Left lung (tissue), 4 donors: ENCODE measurements at regions not wholly inside any gene's neighbourhood (a gene's known extent, or its start where the extent isn't known, plus 50 kb on each side); places are given as distances from the start of the nearest gene placed in this dataset.

ENCODE experiments used
- ATAC-seq: fragments of 200-7000 bp; cut with Tn5 transposase; one replicate; pipeline ENCODE4 v1.9.1; 2020; ENCODE audit warnings: moderate library complexity
- DNase-seq, 4 donors: peaks; one replicate each; pipeline ENCODE4 v3.0.0-alpha.2; 2013 to 2020
- H3K27ac ChIP-seq, 2 donors: fragments of 200-600 bp; sonication (generic) in 1 of 2; one replicate each; pipeline versions ENCODE4 v1.5.0 to v1.8.0; 2020 to 2021
- H3K27me3 ChIP-seq, 2 donors: fragments of 200-600 bp; sonication (generic) in 1 of 2; one replicate each; pipeline versions ENCODE4 v1.5.0 to v1.8.0; 2020 to 2021
- H3K36me3 ChIP-seq, 2 donors: fragments of 200-600 bp; sonication (generic) in 1 of 2; one replicate each; pipeline versions ENCODE4 v1.5.0 to v1.8.0; 2020 to 2021
- H3K4me1 ChIP-seq, 2 donors: fragments of 200-600 bp; one replicate each; pipeline ENCODE4 v1.8.0; 2021
- H3K4me3 ChIP-seq, 2 donors: fragments of 200-600 bp; sonication (generic) in 1 of 2; one replicate each; pipeline versions ENCODE4 v1.5.0 to v1.8.0; 2020 to 2021; ENCODE audit warnings: mild to moderate bottlenecking in 1 of 2
- H3K9me3 ChIP-seq, 2 donors: fragments of 200-600 bp; sonication (generic) in 1 of 2; one replicate each; pipeline versions ENCODE4 v1.5.0 to v1.8.0; 2020 to 2021
- intact Hi-C, 2 donors: fragments of 100-400 bp; cut with DNase I; formaldehyde crosslinking; loops; one replicate each; pipeline versions ENCODE4 v1.11.2 to v1.14.2; 2022
- TF ChIP-seq, protein P1 (sequence below), 2 donors: fragments of 200-600 bp; sonication (generic) in 1 of 2; IDR thresholded peaks; one replicate each; pipeline versions ENCODE4 v1.5.0 to v1.8.0; 2021; ENCODE audit warnings: antibody characterized with exemption in 2 of 2
- donor health status: DM: no; HTN: yes; CAD: no.
- donor health status: DM: no; HTN: no; CAD: no.

DNA sequence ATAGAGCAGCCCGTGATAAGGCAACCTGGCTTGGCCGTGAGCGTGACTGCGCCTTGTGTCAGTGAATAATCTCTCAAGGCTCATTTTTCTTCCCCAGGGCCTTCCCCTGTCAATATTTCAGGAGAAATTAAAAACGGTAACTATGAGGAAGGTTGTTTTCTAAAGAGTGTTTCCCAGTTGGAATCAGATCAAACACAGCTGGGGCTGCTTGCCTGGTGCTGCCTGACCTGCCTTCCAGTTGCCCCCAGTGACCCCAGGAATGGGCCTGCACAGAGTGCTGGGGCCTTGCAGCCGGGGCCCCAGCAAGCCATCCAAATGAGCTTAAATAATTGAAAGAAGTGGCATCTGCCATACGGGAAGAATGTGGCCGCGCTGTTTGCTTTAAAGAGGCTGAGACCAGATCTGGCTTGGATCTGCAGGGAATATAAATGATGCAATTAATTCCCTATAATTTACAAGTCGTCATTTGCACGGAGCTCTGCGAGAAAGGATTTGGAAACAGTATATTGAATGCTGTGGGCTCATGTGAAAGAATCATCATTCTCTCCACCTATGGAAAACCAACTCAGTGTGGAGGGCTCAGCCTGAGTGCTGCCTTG, 203.9 kb downstream of the C1orf94 start:
- Histone ChIP-seq H3K4me3 (no peak overlapping the region), H3K27ac (no peak overlapping the region), H3K27me3 (peaks cover 0 to 33% of the 10 kb centered on the region in 2 donors), H3K9me3 (no peaks in the 10 kb centered on the region), H3K36me3 (no peaks in the 10 kb centered on the region), H3K4me1 (no peaks in the 10 kb centered on the region)
- intact Hi-C loops: no loop called here
- no peak for DNase-seq
- TF ChIP-seq, protein P1, sequence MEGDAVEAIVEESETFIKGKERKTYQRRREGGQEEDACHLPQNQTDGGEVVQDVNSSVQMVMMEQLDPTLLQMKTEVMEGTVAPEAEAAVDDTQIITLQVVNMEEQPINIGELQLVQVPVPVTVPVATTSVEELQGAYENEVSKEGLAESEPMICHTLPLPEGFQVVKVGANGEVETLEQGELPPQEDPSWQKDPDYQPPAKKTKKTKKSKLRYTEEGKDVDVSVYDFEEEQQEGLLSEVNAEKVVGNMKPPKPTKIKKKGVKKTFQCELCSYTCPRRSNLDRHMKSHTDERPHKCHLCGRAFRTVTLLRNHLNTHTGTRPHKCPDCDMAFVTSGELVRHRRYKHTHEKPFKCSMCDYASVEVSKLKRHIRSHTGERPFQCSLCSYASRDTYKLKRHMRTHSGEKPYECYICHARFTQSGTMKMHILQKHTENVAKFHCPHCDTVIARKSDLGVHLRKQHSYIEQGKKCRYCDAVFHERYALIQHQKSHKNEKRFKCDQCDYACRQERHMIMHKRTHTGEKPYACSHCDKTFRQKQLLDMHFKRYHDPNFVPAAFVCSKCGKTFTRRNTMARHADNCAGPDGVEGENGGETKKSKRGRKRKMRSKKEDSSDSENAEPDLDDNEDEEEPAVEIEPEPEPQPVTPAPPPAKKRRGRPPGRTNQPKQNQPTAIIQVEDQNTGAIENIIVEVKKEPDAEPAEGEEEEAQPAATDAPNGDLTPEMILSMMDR (IDR thresholded peaks at IDR 0.05): no peak
- ATAC-seq: no peak

DNA sequence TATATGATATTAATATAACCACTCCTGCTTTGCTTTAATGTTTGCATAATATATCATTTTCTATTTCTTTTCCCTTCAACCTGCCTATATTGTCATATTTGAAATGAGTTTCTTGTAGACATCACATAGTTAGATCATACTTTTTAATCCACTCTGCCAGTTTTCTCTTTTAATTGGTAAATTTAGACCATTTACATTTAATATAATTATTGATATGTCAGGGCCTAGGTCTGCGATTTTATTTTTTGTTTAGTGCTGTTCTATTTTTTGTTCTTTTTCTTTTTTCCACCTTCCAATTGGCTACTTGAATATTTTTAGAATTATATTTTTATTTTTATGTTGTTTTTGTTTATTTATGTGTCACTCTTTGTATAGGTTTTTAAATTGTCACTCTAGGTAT, 213.3 kb downstream of the C1orf94 start:
- Histone ChIP-seq H3K27me3 (peaks cover 0 to 5% of the 10 kb centered on the region in 2 donors), H3K27ac (no peak overlapping the region), H3K4me3 (no peak overlapping the region), H3K9me3 (peaks cover 0 to 11% of the 10 kb centered on the region in 2 donors), H3K4me1 (no peaks in the 10 kb centered on the region), H3K36me3 (no peaks in the 10 kb centered on the region)
- TF ChIP-seq, protein P1 (IDR thresholded peaks at IDR 0.05): no peak
- no peak for ATAC-seq
- intact Hi-C loops: no loop called here
- no peak for DNase-seq

DNA sequence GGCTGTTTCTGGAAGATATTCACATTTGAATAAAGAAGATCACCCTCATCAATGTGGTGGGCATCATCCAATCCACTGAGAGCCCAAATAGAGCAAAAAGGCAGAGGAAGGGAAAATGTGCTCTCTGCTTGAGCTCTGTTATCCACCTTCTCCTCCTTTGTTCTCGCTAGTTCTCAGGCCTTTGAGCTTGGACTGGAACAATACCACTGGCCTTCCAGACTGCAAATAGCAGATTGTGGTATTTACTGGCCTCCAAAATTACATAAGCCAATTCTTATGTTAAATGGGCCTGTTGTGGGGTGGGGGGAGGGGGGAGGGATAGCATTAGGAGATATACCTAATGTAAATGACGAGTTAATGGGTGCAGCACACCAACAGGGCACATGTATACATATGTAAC, 219.3 kb downstream of the C1orf94 start:
- Histone ChIP-seq H3K4me3 (no peak overlapping the region), H3K4me1 (no peaks in the 10 kb centered on the region), H3K9me3 (no peaks in the 10 kb centered on the region), H3K27me3 (peaks cover 0 to 5% of the 10 kb centered on the region in 2 donors), H3K36me3 (no peaks in the 10 kb centered on the region), H3K27ac (no peak overlapping the region)
- ATAC-seq: no peak
- intact Hi-C loops: no loop called here
- TF ChIP-seq, protein P1 (IDR thresholded peaks at IDR 0.05): no peak
- no peak for DNase-seq

DNA sequence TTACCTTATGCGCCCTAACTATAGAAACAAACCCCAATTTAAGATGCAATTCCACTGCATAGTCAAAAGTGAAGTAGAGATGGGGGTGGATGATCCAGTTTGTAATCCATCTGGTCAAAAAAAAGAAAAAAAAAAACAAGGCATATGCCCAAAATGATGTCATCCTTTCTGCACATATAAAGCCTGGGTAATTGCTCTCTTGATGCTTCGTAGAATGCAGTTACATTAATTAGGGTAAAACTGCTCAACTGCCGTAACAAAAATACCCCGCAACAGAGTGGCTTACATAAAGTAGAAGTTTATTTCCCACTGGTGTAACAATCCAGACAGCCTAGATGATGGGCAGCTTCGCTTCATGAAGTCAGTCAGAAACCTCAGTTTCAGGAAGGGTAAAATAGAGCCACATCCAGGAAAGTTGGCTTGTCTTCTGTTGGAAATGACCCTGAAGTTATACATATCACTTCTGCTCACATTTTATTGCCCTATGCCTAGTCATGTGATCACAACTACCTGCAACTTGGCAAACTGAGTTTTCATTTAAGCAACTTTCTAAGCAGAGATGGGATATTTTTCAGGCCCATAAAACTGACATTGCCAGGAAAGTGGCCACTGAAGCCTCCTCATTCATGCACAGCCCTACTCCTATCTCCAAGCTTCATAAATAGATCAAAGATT, 221.7 kb downstream of the C1orf94 start:
- H3K9me3 ChIP-seq: no peaks in the 10 kb centered on the region
- no peak overlapping the region for H3K27ac ChIP-seq
- ATAC-seq (no peak), DNase-seq (no peak)
- no peaks in the 10 kb centered on the region for H3K4me1 ChIP-seq
- intact Hi-C loops: no loop called here
- H3K36me3 ChIP-seq: no peaks in the 10 kb centered on the region
- H3K4me3 ChIP-seq: no peak overlapping the region
- TF ChIP-seq, protein P1 (IDR thresholded peaks at IDR 0.05): no peak
- H3K27me3 ChIP-seq: no peaks in the 10 kb centered on the region

DNA sequence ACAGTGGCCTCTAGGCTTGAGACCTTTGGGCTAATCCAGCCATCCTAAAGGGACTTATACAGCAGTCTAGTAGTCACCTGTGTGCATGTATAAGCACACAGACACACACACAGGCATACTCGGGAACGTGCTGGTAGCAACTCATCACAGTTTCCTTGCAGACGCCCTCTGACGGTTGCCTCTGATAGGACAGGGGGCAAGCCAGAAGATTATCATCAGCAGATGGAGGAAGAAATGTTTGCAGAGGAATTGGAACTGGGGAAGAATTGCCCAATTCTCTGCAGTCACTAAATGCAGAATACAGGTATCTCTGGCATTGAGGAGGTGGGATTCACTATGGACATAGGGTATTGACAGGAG, 222.2 kb downstream of the C1orf94 start:
- Histone ChIP-seq H3K4me3 (no peak overlapping the region), H3K36me3 (no peaks in the 10 kb centered on the region), H3K4me1 (no peaks in the 10 kb centered on the region), H3K27ac (no peak overlapping the region), H3K9me3 (no peaks in the 10 kb centered on the region), H3K27me3 (no peaks in the 10 kb centered on the region)
- TF ChIP-seq, protein P1 (IDR thresholded peaks at IDR 0.05): no peak
- ATAC-seq (no peak), DNase-seq (no peak)
- intact Hi-C loops: no loop called here
